Uterus (tissue), 3 donors: ENCODE measurements at regions not wholly inside any gene's neighbourhood (a gene's known extent, or its start where the extent isn't known, plus 50 kb on each side); places are given as distances from the start of the nearest gene placed in this dataset.
A peak's percentile ranks its signal among the peaks of the same experiment; 100 is the strongest.

Source experiments
- DNase-seq, 2 donors: peaks; one replicate each; pipeline ENCODE4 v3.0.0-alpha.2; 2019 to 2020
- H3K27ac ChIP-seq, 2 donors: fragments of 200-600 bp; sonication (generic); 1 replicate in 1 of 2; 2 replicates in 1 of 2; pipeline ENCODE4 v1.5.1; 2016 to 2018
- H3K27me3 ChIP-seq, 2 donors: fragments of 200-600 bp; sonication (generic); one replicate each; pipeline ENCODE4 v1.5.1; 2018 to 2019; ENCODE audit warnings: control low read depth in 1 of 2
- H3K36me3 ChIP-seq, 2 donors: fragments of 200-600 bp; sonication (generic); one replicate each; pipeline ENCODE4 v1.5.1; 2019; ENCODE audit warnings: control low read depth in 1 of 2
- H3K4me1 ChIP-seq, 2 donors: fragments of 200-600 bp; sonication (generic); one replicate each; pipeline ENCODE4 v1.5.1; 2018 to 2019; ENCODE audit warnings: control low read depth in 1 of 2
- H3K4me3 ChIP-seq, 2 donors: fragments of 200-600 bp; sonication (generic); 1 replicate in 1 of 2; 2 replicates in 1 of 2; pipeline ENCODE4 v1.5.1; 2018 to 2019; ENCODE audit warnings: mild to moderate bottlenecking in 1 of 2
- H3K9me3 ChIP-seq, 2 donors: fragments of 200-600 bp; sonication (generic); one replicate each; pipeline ENCODE4 v1.5.1; 2019; ENCODE audit warnings: control low read depth in 1 of 2
- POLR2A ChIP-seq, 2 donors: fragments of 450-650 bp; IDR thresholded peaks; one replicate each; pipeline ENCODE4 v1.6.1; 2016; ENCODE audit warnings: antibody characterized with exemption in 2 of 2, mild to moderate bottlenecking in 1 of 2, moderate library complexity in 1 of 2
- intact Hi-C: fragments of 100-400 bp; cut with DNase I; formaldehyde crosslinking; loops from one replicate; pipeline ENCODE4 v1.15.1; 2023; ENCODE audit warnings: low total_unique reads
- TF ChIP-seq, protein P1 (sequence below), 4 experiments: fragments of 200-600 bp in 2 of 4; fragments of 450-650 bp in 2 of 4; sonication (generic) in 2 of 4; IDR thresholded peaks; one replicate each; pipeline ENCODE4 v1.5.1; 2016 to 2019; ENCODE audit warnings: antibody characterized with exemption in 4 of 4, mild to moderate bottlenecking in 2 of 4, moderate library complexity in 1 of 4
- donor health status: DM: yes; HTN: yes; CAD: no.

- TF ChIP-seq, protein P1, sequence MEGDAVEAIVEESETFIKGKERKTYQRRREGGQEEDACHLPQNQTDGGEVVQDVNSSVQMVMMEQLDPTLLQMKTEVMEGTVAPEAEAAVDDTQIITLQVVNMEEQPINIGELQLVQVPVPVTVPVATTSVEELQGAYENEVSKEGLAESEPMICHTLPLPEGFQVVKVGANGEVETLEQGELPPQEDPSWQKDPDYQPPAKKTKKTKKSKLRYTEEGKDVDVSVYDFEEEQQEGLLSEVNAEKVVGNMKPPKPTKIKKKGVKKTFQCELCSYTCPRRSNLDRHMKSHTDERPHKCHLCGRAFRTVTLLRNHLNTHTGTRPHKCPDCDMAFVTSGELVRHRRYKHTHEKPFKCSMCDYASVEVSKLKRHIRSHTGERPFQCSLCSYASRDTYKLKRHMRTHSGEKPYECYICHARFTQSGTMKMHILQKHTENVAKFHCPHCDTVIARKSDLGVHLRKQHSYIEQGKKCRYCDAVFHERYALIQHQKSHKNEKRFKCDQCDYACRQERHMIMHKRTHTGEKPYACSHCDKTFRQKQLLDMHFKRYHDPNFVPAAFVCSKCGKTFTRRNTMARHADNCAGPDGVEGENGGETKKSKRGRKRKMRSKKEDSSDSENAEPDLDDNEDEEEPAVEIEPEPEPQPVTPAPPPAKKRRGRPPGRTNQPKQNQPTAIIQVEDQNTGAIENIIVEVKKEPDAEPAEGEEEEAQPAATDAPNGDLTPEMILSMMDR (IDR thresholded peaks at IDR 0.05), result no peak
- no peak for TF ChIP-seq POLR2A (IDR thresholded peaks at IDR 0.05)
- Histone ChIP-seq H3K27me3 (no peaks in the 10 kb centered on the region), H3K36me3 (no peaks in the 10 kb centered on the region), H3K4me1 (no peaks in the 10 kb centered on the region), H3K4me3 (no peak overlapping the region), H3K27ac (no peak overlapping the region), H3K9me3 (no peaks in the 10 kb centered on the region)
- DNase-seq, result no peak
- intact Hi-C loops, result no loop called here
Observed at GRCh38 chr18:6576718-6577375, 152.7 kb upstream of the ARHGAP28 start.

- DNase-seq, result no peak
- intact Hi-C loops, result no loop called here
- Histone ChIP-seq H3K27me3 (no peaks in the 10 kb centered on the region), H3K27ac (no peak overlapping the region), H3K36me3 (no peaks in the 10 kb centered on the region), H3K9me3 (no peaks in the 10 kb centered on the region), H3K4me1 (no peaks in the 10 kb centered on the region), H3K4me3 (no peak overlapping the region)
- TF ChIP-seq POLR2A (IDR thresholded peaks at IDR 0.05), result no peak
- TF ChIP-seq, protein P1 (IDR thresholded peaks at IDR 0.05), result no peak
Observed at GRCh38 chr18:6578686-6579085, 150.8 kb upstream of the ARHGAP28 start.

GRCh38 chr18:6579486-6579885 is 150.0 kb upstream of the ARHGAP28 start:
- TF ChIP-seq POLR2A (IDR thresholded peaks at IDR 0.05), result no peak
- TF ChIP-seq, protein P1 (IDR thresholded peaks at IDR 0.05), result no peak
- Histone ChIP-seq H3K36me3 (no peaks in the 10 kb centered on the region), H3K9me3 (no peaks in the 10 kb centered on the region), H3K4me3 (no peak overlapping the region), H3K4me1 (no peaks in the 10 kb centered on the region), H3K27me3 (no peaks in the 10 kb centered on the region), H3K27ac (no peak overlapping the region)
- intact Hi-C loops, result no loop called here
- DNase-seq, result no peak

DNA sequence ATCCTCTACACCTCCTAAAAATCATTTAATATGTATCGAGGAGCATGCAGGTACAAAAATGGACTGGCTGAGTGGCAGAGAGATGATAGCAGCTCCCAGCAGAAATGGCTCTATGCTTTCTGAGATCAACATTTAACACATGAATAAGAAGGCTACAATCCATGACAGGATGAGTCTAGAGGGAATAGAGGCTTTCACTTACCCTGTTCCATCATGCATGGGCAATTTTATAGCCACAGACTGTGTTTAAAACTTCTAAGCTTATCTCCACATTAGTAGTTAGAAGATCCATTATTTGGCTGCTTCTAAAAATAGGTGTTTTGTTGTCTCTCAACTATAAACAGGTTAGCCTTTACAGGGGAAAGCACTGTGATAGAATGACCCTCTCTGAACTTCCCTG is 149.1 kb upstream of the ARHGAP28 start:
- Histone ChIP-seq H3K4me3 (no peak overlapping the region), H3K36me3 (no peaks in the 10 kb centered on the region), H3K9me3 (no peaks in the 10 kb centered on the region), H3K4me1 (no peaks in the 10 kb centered on the region), H3K27ac (no peak overlapping the region), H3K27me3 (no peaks in the 10 kb centered on the region)
- TF ChIP-seq POLR2A (IDR thresholded peaks at IDR 0.05), result no peak
- TF ChIP-seq, protein P1 (IDR thresholded peaks at IDR 0.05), result no peak
- intact Hi-C loops, result no loop called here
- no peak for DNase-seq

- DNase-seq, result no peak
- Histone ChIP-seq H3K4me3 (no peak overlapping the region), H3K27me3 (no peaks in the 10 kb centered on the region), H3K36me3 (no peaks in the 10 kb centered on the region), H3K27ac (no peak overlapping the region), H3K4me1 (no peaks in the 10 kb centered on the region), H3K9me3 (peaks cover 0 to 2% of the 10 kb centered on the region in 2 donors)
- intact Hi-C loops, result no loop called here
- no peak for TF ChIP-seq POLR2A (IDR thresholded peaks at IDR 0.05)
Observed at GRCh38 chr18:6589923-6590322, 139.6 kb upstream of the ARHGAP28 start.

- no peaks in the 10 kb centered on the region for H3K4me1 ChIP-seq
- intact Hi-C loops, result no loop called here
- H3K4me3 ChIP-seq, result no peak overlapping the region
- peak in 1 of 2 donors; percentile 31 for DNase-seq
- H3K27ac ChIP-seq, result no peak overlapping the region
- H3K27me3 ChIP-seq, result no peaks in the 10 kb centered on the region
- no peaks in the 10 kb centered on the region for H3K36me3 ChIP-seq
- TF ChIP-seq POLR2A (IDR thresholded peaks at IDR 0.05), result no peak
- TF ChIP-seq, protein P1 (IDR thresholded peaks at IDR 0.05), result no peak
- peaks cover 0 to 2% of the 10 kb centered on the region in 2 donors for H3K9me3 ChIP-seq
Observed at GRCh38 chr18:6590326-6590725, 139.2 kb upstream of the ARHGAP28 start.
